ENCODE measurements at regions not wholly inside any gene's neighbourhood (a gene's known extent, or its start where the extent isn't known, plus 50 kb on each side); places are given as distances from the start of the nearest gene placed in this dataset.

DNA sequence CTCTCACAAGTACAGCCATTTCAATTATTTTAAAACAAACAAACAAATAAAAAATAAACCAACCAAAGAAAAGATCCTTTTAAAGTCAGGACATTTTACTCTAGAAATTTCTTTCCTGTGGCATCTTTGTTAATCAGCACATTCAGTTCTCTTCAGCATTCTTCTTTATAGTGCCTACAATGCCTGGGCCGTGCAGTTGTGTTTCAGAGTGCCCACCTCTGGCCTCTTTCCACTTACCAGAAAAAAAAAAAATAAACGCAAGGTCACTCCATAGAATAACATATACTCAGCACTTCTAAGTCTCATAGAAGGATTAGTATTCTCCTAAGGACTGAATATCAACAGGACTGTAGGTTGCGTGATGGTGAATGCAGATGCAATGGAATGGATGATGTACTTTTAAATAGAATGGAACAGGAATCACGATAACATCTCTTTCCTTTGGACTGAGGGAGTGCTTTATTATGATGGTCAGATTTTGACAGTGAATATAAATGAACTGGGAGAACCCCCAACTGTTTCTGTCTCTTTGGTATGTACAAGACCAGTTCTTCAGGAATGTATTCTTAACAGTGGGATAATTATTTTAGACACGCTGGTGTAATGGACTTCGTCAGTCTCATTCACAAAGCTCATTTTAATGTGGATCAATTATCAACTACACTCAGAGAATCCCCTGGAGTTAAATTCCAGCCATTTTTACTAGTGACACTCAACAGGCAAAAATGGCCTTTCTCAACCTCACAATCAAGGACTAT is 125.0 kb upstream of the NBEA start:
- DNase-seq (ENCODE audit: low spot score), result peak; percentile 46

DNA sequence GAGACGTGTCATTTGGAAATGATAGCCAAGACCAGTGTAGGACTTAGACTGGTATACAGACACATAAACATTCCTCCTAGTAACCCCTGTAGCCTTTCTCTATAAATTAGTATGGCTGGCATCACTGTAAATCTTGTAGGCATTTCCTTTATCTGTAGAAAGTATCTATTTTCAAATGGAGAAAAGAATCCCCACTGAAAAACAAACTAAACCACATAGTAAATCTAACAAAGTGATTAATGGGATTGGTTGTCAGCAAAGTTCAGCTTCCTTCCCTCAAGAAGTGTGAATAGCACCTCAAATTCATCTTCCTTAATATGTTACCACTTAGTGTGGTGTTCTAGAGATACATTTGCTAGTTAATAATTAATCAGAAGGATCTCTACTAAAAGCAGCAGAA is 119.4 kb upstream of the NBEA start:
- peak; percentile 42 for DNase-seq (ENCODE audit: low spot score)

DNA sequence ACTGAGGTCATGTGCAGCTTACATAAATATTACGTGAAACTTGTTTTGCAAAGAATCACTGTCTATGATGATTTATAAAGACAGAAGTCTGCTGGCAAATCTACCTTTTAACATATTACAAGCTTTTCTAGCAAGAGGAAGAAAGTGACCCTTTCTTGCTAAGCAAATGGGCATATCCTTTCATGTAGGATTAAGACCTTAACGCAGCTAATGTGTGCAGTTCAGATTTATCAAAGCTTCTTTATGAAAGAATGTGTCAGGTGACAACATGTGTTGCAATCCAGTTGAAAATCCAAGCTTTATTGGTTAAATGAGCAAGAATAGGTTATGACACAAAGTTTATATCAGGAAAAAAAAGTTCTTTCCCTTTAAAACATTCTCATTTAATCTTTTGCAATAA is 115.6 kb upstream of the NBEA start:
- DNase-seq (ENCODE audit: low spot score), result no peak

DNA sequence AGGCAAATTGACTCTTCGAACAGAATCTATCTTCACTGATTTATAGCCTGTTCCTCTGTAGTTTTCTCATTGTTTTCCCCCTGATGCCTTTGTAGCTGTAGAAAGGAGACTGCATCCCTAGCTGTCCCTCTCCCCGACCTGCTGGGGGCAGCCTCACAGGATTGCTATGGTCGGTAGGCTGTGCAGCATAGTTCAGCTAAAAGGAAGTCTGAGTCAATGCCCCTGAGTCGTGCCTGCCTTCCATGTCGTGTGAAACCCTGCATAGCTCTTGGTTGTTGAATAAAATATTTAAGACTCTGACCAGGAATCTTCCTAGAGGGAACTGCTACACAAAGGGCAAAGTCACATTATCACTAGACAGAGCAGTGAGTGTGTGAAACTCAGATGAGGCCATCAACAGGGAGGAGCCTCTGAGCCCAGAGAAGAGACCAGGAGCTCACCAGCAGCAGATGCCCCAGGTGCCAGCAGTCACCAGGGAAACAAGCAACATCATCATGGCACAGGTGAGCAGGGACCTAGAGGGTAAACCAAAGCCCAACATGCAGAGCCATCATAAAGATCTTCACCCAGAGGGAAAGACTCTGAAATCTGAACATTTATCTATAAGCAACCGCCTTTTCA is 108.4 kb upstream of the NBEA start:
- peak; percentile 96 for DNase-seq (ENCODE audit: low spot score)

DNA sequence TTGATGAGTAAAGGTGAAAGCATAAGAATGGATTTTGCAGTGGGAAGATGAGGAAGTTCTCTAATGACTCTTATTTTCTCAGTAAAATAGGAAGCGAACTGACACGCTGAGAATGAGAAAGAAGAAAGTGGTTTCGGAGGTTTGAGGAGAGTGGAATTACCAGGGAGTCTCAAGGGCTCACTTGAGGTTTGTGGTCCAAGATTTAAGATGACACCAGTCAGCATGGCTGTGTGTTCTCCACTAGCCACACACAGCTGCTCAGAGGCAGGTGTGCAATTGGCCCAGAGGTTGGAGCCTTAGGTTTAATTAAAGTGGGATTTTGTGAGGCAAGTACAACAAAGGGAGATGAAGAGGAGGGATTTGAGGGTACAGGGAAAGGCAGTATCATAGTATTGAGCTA is 99.6 kb upstream of the NBEA start:
- DNase-seq (ENCODE audit: low spot score), result no peak

- DNase-seq (ENCODE audit: low spot score), result no peak
Observed at GRCh38 chr13:34847766-34848165, 94.3 kb upstream of the NBEA start.

- DNase-seq (ENCODE audit: low spot score), result no peak
Observed at GRCh38 chr13:34849406-34849805, 92.7 kb upstream of the NBEA start.

GRCh38 chr13:34853161-34853560 is 88.9 kb upstream of the NBEA start:
- DNase-seq (ENCODE audit: low spot score), result peak; percentile 63

DNA sequence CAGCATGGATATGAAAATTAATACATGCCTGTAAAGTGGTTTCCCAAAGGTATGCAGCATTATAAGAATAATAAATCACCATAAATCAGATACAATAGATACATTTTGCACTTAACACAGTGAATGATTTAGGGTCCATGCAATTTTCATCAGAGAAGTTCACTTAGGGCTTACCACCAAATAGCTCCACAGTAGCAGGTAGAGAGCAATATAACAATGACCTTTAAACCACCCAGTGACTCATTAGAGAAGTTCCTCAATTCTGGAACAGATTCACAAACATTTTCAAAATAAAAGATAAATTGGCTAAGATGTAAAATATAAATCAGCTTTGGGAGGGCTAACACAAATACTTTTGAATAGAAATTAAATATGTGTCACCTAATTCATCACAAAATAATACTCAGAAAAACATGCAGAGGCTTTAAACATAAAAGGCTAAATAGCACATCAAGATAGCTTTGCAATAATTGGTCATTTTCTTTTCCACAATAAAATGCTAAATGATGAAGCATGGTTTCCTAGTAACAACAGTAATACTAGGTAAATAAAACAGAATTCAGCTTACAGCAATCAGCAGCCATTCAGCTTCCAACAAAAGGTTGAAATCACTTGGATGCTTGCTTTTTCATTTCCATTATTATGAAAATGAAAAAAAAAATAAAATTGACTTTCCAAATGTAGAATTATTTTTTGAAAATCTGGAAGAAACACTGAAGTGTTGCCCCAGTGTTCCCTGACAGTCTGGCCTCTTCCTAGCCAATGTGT is 84.3 kb upstream of the NBEA start:
- DNase-seq (ENCODE audit: low spot score), result no peak

DNA sequence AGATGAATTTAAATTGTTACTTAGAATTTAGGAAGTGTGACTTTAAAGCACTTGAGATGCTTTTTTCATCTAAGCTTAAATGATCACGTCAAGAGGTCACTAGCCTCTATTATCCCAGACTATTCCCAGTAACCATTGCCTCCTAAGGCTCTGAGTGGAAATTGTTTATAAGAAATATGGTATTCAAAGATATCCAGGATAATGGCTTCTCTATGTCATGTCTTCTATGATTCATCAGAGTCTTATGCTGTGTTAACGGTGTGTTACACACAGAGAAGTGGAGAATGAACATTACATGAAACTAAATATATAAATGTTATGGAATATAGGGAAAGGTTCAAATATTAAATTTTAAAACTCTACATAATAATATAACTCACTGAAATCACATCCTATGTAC is 79.8 kb upstream of the NBEA start:
- DNase-seq (ENCODE audit: low spot score), result peak; percentile 28

- DNase-seq (ENCODE audit: low spot score), result no peak
Observed at GRCh38 chr13:34862716-34863115, 79.4 kb upstream of the NBEA start.

DNA sequence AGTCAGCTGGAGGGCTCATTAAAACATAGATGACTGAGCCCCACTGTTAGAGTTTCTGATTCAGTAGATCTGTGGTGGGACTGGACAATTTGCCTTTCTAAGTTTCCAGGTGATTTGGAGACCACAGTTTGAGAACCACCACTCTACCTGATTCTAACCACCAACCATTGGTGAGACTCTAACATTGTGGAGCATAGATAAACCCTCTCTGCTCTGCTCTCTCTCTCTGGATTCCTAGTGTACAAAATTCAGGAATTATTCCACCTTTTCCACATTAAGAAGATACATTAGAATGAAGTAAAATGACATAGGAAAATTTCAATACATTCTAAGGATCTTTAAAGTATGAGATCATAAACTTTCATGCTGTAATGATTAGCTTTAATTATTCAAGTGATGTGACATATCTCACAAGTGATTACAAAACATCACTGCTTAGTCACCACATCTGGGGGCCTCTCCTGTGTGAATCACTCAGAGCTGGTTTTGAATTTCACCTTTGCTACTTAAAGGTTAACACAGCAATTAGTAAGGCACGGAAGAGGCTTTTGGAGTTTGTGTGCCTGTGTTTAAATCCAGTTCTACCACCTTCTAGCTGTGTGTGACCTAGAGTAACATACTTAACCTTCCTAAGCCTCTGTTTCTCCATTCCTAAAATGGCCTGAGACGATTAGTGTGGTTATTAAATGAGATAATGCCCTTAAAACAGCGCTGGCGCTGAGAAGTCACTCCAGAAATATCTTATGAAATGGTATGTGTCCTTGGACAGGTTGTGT is 78.5 kb upstream of the NBEA start:
- peak; percentile 95 for DNase-seq (ENCODE audit: low spot score)

GRCh38 chr13:34864671-34865070 is 77.4 kb upstream of the NBEA start:
- no peak for DNase-seq (ENCODE audit: low spot score)

DNA sequence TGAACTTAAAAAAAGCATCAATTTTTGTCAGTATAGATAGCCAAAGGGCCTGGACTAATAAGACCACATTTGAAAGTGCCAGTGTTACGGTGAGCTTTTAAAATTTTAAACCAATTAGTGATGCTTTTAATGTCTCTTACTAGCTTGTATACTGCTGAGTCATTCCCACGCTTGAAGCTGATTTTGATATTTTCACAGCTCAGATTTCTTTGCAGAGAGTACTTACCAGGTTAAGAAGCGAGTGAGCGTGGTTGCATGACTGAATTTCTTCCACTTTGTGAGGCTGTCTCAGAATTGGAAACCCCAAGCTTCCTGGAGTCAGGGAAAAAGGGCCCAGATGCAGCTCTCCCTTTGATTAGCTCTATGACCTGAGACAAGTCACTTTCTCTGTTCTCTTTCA is 74.5 kb upstream of the NBEA start:
- DNase-seq (ENCODE audit: low spot score), result peak; percentile 72

DNA sequence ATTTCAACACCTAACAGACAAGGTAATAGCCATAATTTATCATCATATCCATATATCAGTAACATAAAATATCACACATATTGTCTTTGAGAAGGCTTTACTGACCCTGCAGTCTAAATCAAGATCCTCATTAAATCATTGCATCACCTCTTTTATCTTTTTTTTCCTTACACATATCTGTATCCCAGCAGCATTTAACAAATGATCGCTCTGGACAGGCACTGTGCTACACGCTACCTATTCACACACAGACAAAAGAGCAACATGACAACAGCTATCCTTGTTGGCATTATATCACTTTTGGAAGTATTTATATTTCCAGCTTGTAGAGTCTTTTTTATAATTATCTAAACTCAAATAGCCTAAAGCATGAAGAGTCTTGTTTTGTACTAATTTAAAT is 73.3 kb upstream of the NBEA start:
- DNase-seq (ENCODE audit: low spot score), result no peak

DNA sequence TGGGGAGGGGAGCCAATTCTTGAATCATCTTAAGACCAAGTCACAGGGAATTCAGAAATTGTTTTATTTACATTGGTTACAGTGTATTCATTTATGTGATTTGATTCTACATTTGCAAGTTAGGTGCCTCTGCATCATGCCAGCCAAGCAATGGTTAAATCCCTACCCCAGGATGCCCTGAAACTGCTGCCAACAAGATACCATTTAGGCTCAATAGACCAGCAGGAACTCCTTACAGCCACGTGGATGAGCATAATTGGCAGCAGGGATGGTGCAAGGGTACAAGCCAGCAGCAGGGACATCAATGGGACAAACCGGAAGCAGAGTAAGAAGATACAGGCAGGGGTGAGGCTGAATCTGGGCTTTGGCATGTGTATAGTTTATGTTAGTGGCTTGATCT is 72.4 kb upstream of the NBEA start:
- DNase-seq (ENCODE audit: low spot score), result no peak

GRCh38 chr13:34878329-34878728 is 63.7 kb upstream of the NBEA start:
- no peak for DNase-seq (ENCODE audit: low spot score)

- no peak for DNase-seq (ENCODE audit: low spot score)
Observed at GRCh38 chr13:34879851-34880250, 62.2 kb upstream of the NBEA start.

DNA sequence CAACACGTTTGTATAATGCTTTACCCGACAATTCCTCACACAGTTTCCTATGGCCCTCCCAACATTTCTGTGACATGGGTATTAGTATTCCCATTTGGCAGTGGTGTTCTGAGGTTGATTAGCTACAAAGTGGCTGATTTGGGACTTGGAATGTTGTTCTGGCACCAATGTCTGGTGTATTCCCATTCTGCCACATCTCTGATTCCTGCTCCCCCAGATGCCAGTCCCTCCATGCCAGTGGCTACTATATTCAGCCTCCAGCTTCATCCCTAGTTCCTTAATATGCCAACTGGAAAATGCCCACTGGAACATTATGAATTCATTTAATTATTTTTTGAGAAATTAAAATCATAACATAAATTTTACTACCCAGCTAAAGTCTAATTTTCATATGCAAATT is 60.6 kb upstream of the NBEA start:
- DNase-seq (ENCODE audit: low spot score), result no peak

- no peak for DNase-seq (ENCODE audit: low spot score)
Observed at GRCh38 chr13:34883396-34883795, 58.7 kb upstream of the NBEA start.

DNA sequence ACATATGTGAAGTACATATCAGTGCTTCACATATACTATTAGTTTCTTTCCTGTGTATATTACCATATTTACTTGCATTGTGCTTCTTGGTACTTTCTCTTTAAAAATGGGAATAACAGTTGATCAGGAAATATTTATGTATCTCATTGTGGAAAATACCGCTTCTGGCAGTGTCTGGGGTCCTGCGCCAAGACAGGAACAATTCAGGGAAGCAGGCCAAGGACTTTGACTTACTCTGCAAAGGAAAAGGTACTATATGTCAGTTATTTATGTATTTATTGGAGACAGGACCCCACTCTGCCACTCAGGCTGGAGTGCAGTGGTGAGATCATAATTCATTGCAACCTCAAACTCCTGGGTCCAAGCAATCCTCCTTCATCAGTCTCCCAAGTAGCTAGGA is 57.7 kb upstream of the NBEA start:
- no peak for DNase-seq (ENCODE audit: low spot score)

- DNase-seq (ENCODE audit: low spot score), result peak; percentile 55
Observed at GRCh38 chr13:34886121-34886875, 55.8 kb upstream of the NBEA start.

Measured in kidney tubule cell (primary cell).